K562 (cell line): ENCODE measurements at regions not wholly inside any gene's neighbourhood (a gene's known extent, or its start where the extent isn't known, plus 50 kb on each side); places are given as distances from the start of the nearest gene placed in this dataset.

Experiments
- CREB1 ChIP-seq, 2 experiments: sonication (generic) in 1 of 2; formaldehyde crosslinking in 1 of 2; IDR thresholded peaks; 2 replicates each; pipeline versions ENCODE4 v1.6.1 to v1.8.0; 2012 to 2022; ENCODE audit warnings: inconsistent platforms in 1 of 2, mild to moderate bottlenecking in 1 of 2, missing genetic modification reagents in 1 of 2, moderate library complexity in 1 of 2
- ESRRB ChIP-seq: fragments of 250-450 bp; sonication (Bioruptor Pico); IDR thresholded peaks from 2 replicates; pipeline ENCODE4 v1.5.0; 2020; ENCODE audit warnings: mild to moderate bottlenecking, moderate library complexity, borderline replicate concordance
- MECOM ChIP-seq: fragments of 250-450 bp; sonication (Bioruptor Pico); IDR thresholded peaks from 2 replicates; pipeline ENCODE4 v1.8.0; 2022; ENCODE audit warnings: inconsistent platforms
- NR2C2 ChIP-seq, 2 experiments: fragments of 200-800 bp in 1 of 2; sonication (Bioruptor generic) in 1 of 2; sonication (generic) in 1 of 2; formaldehyde crosslinking in 1 of 2; IDR thresholded peaks; 2 replicates each; pipeline versions ENCODE4 v1.6.1 to v1.8.0; 2016 to 2022; ENCODE audit warnings: mild to moderate bottlenecking in 1 of 2, missing compliant biosample characterization in 1 of 2, missing genetic modification characterization in 1 of 2, missing genetic modification reagents in 1 of 2
- RBM17 ChIP-seq: fragments of 200-400 bp; formaldehyde crosslinking; IDR thresholded peaks from 2 replicates; pipeline ENCODE4 v1.6.1; 2017; ENCODE audit warnings: low read depth, mild to moderate bottlenecking, low read length, borderline replicate concordance
- RBM22 ChIP-seq: fragments of 200-400 bp; formaldehyde crosslinking; IDR thresholded peaks from 2 replicates; pipeline ENCODE4 v1.6.1; 2018; ENCODE audit warnings: low read length, low read depth; ENCODE audit not compliant: poor library complexity, severe bottlenecking
- TCFL5 ChIP-seq: fragments of 250-450 bp; sonication (Bioruptor Pico); conservative IDR thresholded peaks from 2 replicates; pipeline ENCODE4 v1.6.1; 2021; ENCODE audit warnings: mild to moderate bottlenecking, moderate library complexity, matching md5 sums
- TRIM24 ChIP-seq, 2 experiments: fragments of 450-650 bp; IDR thresholded peaks; 2 replicates each; pipeline ENCODE4 v1.6.1; 2016
- ZBTB8A ChIP-seq: fragments of 450-650 bp; IDR thresholded peaks from 2 replicates; pipeline ENCODE4 v1.6.1; 2018; ENCODE audit warnings: mild to moderate bottlenecking, moderate library complexity; ENCODE audit not compliant: partially characterized antibody
- ZFP36 ChIP-seq: fragments of 150-350 bp; IDR thresholded peaks from 2 replicates; pipeline ENCODE4 v1.6.1; 2018; ENCODE audit warnings: low read length, low read depth; ENCODE audit not compliant: partially characterized antibody
- ZNF146 ChIP-seq: IDR thresholded peaks from one replicate; pipeline ENCODE4 v1.6.1; 2018; ENCODE audit warnings: missing compliant biosample characterization; ENCODE audit not compliant: unreplicated experiment
- TF ChIP-seq, protein P1 (sequence below): fragments of 450-650 bp; formaldehyde crosslinking; conservative IDR thresholded peaks from 2 replicates; pipeline ENCODE4 v1.4.0; 2022; ENCODE audit warnings: mild to moderate bottlenecking, missing genetic modification characterization
- TF ChIP-seq, protein P2 (sequence below): fragments of 150-350 bp; IDR thresholded peaks from 2 replicates; pipeline ENCODE4 v1.6.1; 2014; ENCODE audit warnings: low read depth, mild to moderate bottlenecking, low read length, borderline replicate concordance

DNA sequence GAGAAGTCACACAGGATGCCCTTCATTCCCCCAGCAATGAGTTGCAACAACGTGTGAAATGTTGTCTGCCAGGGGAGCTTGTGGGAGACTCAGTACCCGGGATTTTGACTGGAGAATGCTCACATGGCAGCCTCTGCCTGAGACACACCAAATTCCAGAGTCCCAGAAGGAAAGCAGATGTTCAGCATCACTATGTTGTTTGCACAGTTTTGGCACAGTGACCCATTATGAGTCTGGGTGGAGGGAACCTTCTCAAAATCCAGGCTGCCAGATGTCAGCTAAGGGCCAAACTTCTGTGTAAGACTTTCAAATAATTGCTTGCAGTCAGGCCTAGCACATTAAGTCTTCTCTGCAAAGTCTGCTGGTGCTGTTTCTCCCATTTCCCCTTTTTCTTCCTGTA lies 1029.7 kb upstream of the TENM3 start (continued):
- TF ChIP-seq, protein P1, sequence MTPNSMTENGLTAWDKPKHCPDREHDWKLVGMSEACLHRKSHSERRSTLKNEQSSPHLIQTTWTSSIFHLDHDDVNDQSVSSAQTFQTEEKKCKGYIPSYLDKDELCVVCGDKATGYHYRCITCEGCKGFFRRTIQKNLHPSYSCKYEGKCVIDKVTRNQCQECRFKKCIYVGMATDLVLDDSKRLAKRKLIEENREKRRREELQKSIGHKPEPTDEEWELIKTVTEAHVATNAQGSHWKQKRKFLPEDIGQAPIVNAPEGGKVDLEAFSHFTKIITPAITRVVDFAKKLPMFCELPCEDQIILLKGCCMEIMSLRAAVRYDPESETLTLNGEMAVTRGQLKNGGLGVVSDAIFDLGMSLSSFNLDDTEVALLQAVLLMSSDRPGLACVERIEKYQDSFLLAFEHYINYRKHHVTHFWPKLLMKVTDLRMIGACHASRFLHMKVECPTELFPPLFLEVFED, result no peak
- TF ChIP-seq MECOM (CRISPR knock-in tag), result no peak
- no peak for TF ChIP-seq ESRRB (CRISPR knock-in tag)
- TF ChIP-seq RBM22, result no peak
- no peak for TF ChIP-seq TCFL5 (CRISPR knock-in tag)
- no peak for TF ChIP-seq CREB1 (IDR thresholded peaks at IDR 0.05)
- TF ChIP-seq CREB1 (CRISPR knock-in tag; IDR thresholded peaks at IDR 0.05), result no peak
- TF ChIP-seq TRIM24 (IDR thresholded peaks at IDR 0.05), result no peak
- TF ChIP-seq, protein P2, sequence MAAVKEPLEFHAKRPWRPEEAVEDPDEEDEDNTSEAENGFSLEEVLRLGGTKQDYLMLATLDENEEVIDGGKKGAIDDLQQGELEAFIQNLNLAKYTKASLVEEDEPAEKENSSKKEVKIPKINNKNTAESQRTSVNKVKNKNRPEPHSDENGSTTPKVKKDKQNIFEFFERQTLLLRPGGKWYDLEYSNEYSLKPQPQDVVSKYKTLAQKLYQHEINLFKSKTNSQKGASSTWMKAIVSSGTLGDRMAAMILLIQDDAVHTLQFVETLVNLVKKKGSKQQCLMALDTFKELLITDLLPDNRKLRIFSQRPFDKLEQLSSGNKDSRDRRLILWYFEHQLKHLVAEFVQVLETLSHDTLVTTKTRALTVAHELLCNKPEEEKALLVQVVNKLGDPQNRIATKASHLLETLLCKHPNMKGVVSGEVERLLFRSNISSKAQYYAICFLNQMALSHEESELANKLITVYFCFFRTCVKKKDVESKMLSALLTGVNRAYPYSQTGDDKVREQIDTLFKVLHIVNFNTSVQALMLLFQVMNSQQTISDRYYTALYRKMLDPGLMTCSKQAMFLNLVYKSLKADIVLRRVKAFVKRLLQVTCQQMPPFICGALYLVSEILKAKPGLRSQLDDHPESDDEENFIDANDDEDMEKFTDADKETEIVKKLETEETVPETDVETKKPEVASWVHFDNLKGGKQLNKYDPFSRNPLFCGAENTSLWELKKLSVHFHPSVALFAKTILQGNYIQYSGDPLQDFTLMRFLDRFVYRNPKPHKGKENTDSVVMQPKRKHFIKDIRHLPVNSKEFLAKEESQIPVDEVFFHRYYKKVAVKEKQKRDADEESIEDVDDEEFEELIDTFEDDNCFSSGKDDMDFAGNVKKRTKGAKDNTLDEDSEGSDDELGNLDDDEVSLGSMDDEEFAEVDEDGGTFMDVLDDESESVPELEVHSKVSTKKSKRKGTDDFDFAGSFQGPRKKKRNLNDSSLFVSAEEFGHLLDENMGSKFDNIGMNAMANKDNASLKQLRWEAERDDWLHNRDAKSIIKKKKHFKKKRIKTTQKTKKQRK, result no peak
- TF ChIP-seq ZFP36, result no peak
- TF ChIP-seq RBM17, result no peak
- TF ChIP-seq ZNF146, result no peak
- no peak for TF ChIP-seq ZBTB8A
- TF ChIP-seq NR2C2 (CRISPR knock-in tag; IDR thresholded peaks at IDR 0.05), result no peak
- TF ChIP-seq NR2C2 (tag; IDR thresholded peaks at IDR 0.05), result no peak
- TF ChIP-seq, all 486 proteins: peak for 0
